NCI-H446 treated with DMSO at 0.1 percent for 48 hours (cell line): ENCODE measurements at regions not wholly inside any gene's neighbourhood (a gene's known extent, or its start where the extent isn't known, plus 50 kb on each side); places are given as distances from the start of the nearest gene placed in this dataset.

Source experiments
- DNase-seq: peaks from one replicate; lab custom pipeline; 2025; lab: John Stamatoyannopoulos, UW

GRCh38 chr2:128777196-128778035 lies 458.7 kb upstream of the HS6ST1 start:
- DNase-seq, result no peak

- no peak for DNase-seq
Measured at GRCh38 chr2:128778843-128779242, 460.2 kb upstream of the HS6ST1 start.

GRCh38 chr2:128779301-128780095 lies 460.8 kb upstream of the HS6ST1 start:
- DNase-seq, result no peak

- DNase-seq, result no peak
Measured at GRCh38 chr2:128780434-128781080, 461.9 kb upstream of the HS6ST1 start.

- no peak for DNase-seq
Measured at GRCh38 chr2:128781166-128781565, 462.5 kb upstream of the HS6ST1 start.

- no peak for DNase-seq
Measured at GRCh38 chr2:128781585-128782385, 463.1 kb upstream of the HS6ST1 start.

GRCh38 chr2:128782411-128783192 lies 463.9 kb upstream of the HS6ST1 start:
- no peak for DNase-seq

- DNase-seq, result no peak
Measured at GRCh38 chr2:128783193-128783671, 464.6 kb upstream of the HS6ST1 start.

- no peak for DNase-seq
Measured at GRCh38 chr2:128783896-128784295, 465.2 kb upstream of the HS6ST1 start.

GRCh38 chr2:128784626-128785306 lies 466.1 kb upstream of the HS6ST1 start:
- no peak for DNase-seq

- no peak for DNase-seq
Measured at GRCh38 chr2:128786316-128786715, 467.6 kb upstream of the HS6ST1 start.

GRCh38 chr2:128786741-128787478 lies 468.2 kb upstream of the HS6ST1 start:
- no peak for DNase-seq

- no peak for DNase-seq
Measured at GRCh38 chr2:128787616-128788015, 468.9 kb upstream of the HS6ST1 start.

GRCh38 chr2:128788636-128789220 lies 470.1 kb upstream of the HS6ST1 start:
- no peak for DNase-seq

GRCh38 chr2:128789221-128789620 lies 470.6 kb upstream of the HS6ST1 start:
- no peak for DNase-seq

- DNase-seq, result no peak
Measured at GRCh38 chr2:128789776-128790455, 471.2 kb upstream of the HS6ST1 start.

- DNase-seq, result no peak
Measured at GRCh38 chr2:128790541-128791001, 471.9 kb upstream of the HS6ST1 start.
